ENCODE measurements at regions not wholly inside any gene's neighbourhood (a gene's known extent, or its start where the extent isn't known, plus 50 kb on each side); places are given as distances from the start of the nearest gene placed in this dataset.

DNA sequence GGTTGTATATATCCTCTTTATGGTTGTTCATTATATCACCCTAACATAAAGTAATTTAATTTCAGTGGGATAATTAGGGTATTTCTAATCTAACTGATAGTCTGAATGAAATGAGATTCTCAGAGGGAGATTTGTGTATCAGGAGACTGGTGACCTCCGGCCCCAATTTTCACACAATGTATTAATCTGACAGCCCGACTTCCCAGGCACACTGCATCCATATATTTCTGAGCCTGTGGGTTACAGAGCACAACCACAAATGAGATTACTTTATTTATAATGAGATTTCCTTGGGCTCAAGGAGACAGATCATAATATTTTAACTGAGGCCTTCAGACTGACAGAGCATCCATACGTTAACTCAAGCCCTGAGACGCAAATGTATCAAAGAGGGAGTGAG is 125.9 kb downstream of the RCN1 start:
- H3K36me3 ChIP-seq = no peaks in the 10 kb centered on the region
- no peak overlapping the region for H3K27ac ChIP-seq
- H3K27me3 ChIP-seq = no peaks in the 10 kb centered on the region
- H3K4me3 ChIP-seq = no peak overlapping the region
- intact Hi-C loops (cut with DNase I; ENCODE audit: low total_unique reads) = no loop called here
- DNase-seq = no peak
- H3K9me3 ChIP-seq = no peaks in the 10 kb centered on the region
- TF ChIP-seq POLR2A (IDR thresholded peaks at IDR 0.05) (no peak), CTCF (IDR thresholded peaks at IDR 0.05) (no peak)
- no peaks in the 10 kb centered on the region for H3K4me1 ChIP-seq

GRCh38 chr11:32219320-32219719 is 128.4 kb downstream of the RCN1 start:
- Histone ChIP-seq H3K4me3 (no peak overlapping the region), H3K27ac (no peak overlapping the region), H3K36me3 (no peaks in the 10 kb centered on the region), H3K27me3 (no peaks in the 10 kb centered on the region), H3K4me1 (no peaks in the 10 kb centered on the region), H3K9me3 (no peaks in the 10 kb centered on the region)
- no peak for DNase-seq
- no peak for TF ChIP-seq POLR2A (IDR thresholded peaks at IDR 0.05)
- no peak for TF ChIP-seq CTCF (IDR thresholded peaks at IDR 0.05)
- intact Hi-C loops (cut with DNase I; ENCODE audit: low total_unique reads) = no loop called here

GRCh38 chr11:32221476-32222032 is 130.7 kb downstream of the RCN1 start:
- Histone ChIP-seq H3K27ac (no peak overlapping the region), H3K27me3 (no peaks in the 10 kb centered on the region), H3K36me3 (no peaks in the 10 kb centered on the region), H3K4me1 (no peaks in the 10 kb centered on the region), H3K9me3 (no peaks in the 10 kb centered on the region), H3K4me3 (no peak overlapping the region)
- no peak for DNase-seq
- TF ChIP-seq CTCF (IDR thresholded peaks at IDR 0.05) (no peak), POLR2A (IDR thresholded peaks at IDR 0.05) (no peak)
- intact Hi-C loops (cut with DNase I; ENCODE audit: low total_unique reads) = no loop called here

DNA sequence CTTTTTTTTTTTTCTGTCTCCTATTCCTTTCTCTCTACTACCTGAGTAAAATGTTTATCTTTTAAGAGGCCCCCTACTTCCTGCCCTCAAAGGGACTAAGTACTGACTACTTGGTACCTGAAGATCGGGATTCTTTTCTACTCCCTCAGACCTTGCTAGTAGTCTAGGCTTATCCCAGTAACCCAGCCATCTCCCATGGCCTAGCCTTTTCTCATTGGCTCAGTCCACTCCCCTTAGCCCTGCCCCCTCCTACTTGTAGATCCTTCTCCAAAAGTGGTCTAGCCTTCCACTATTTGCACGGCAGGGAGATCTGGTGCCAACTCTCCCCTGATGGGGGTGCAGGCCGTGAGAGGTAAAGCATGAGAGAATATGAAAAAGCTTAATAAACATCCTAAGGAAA is 133.7 kb downstream of the RCN1 start:
- Histone ChIP-seq H3K36me3 (no peaks in the 10 kb centered on the region), H3K27me3 (no peaks in the 10 kb centered on the region), H3K9me3 (no peaks in the 10 kb centered on the region), H3K27ac (no peak overlapping the region), H3K4me3 (no peak overlapping the region), H3K4me1 (no peaks in the 10 kb centered on the region)
- intact Hi-C loops (cut with DNase I; ENCODE audit: low total_unique reads) = no loop called here
- DNase-seq = no peak
- TF ChIP-seq POLR2A (IDR thresholded peaks at IDR 0.05) (no peak), CTCF (IDR thresholded peaks at IDR 0.05) (no peak)

- no peak for DNase-seq
- Histone ChIP-seq H3K27ac (no peak overlapping the region), H3K9me3 (no peaks in the 10 kb centered on the region), H3K27me3 (no peaks in the 10 kb centered on the region), H3K36me3 (no peaks in the 10 kb centered on the region), H3K4me3 (no peak overlapping the region), H3K4me1 (no peaks in the 10 kb centered on the region)
- TF ChIP-seq CTCF (IDR thresholded peaks at IDR 0.05) = no peak
- TF ChIP-seq POLR2A (IDR thresholded peaks at IDR 0.05) = no peak
- intact Hi-C loops (cut with DNase I; ENCODE audit: low total_unique reads) = no loop called here
Observed at GRCh38 chr11:32225571-32226285, 134.9 kb downstream of the RCN1 start.
